Fibroblast of peridontal ligament (primary cell): ENCODE measurements at regions not wholly inside any gene's neighbourhood (a gene's known extent, or its start where the extent isn't known, plus 50 kb on each side); places are given as distances from the start of the nearest gene placed in this dataset.
A peak's percentile ranks its signal among the peaks of the same experiment; 100 is the strongest.

Experiments
- DNase-seq: peaks from one replicate; pipeline ENCODE4 v3.0.0-alpha.2; 2010; ENCODE audit errors: extremely low read depth

DNA sequence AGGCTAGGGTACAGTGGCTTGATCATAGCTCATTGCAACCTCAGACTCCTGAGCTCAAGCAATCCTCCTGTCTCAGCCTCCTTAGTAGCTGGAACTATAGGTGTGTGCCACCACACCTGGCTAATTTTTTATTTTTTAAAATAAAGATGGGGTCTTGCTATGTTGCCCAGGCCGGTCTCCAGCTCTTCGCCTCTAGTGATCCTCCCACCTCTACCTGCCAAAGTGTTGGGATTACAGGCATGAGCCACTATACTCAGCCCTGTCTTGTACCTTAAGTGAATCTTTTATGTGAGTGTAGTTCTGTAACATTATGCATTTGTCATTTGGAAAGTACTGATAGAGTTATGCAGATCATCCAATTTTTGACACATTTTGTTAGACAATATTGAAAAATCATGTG is 66.9 kb upstream of the C15orf39 start:
- DNase-seq = no peak

GRCh38 chr15:75136118-75136517 is 65.6 kb upstream of the C15orf39 start:
- DNase-seq = no peak

DNA sequence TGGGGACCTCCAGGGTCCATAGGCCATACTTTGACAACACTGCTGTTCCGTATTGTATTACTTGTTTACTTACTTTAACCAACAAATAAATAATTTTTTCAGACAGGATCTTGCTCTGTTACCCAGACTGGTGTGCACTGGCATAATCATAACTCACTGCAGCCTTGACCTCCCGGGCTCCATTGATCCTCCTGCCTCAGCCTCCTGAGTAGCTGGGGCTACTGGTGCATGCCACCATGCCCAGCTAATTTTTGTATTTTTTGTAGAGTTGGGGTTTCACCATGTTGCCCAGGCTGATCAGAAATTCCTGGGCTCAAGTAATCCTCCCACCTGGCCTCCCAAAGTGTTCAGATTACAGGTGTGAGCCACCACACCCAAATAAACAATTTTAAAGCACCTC is 64.9 kb upstream of the C15orf39 start:
- DNase-seq = no peak

GRCh38 chr15:75138016-75138999 is 63.4 kb upstream of the C15orf39 start:
- peak; percentile 42 for DNase-seq

DNA sequence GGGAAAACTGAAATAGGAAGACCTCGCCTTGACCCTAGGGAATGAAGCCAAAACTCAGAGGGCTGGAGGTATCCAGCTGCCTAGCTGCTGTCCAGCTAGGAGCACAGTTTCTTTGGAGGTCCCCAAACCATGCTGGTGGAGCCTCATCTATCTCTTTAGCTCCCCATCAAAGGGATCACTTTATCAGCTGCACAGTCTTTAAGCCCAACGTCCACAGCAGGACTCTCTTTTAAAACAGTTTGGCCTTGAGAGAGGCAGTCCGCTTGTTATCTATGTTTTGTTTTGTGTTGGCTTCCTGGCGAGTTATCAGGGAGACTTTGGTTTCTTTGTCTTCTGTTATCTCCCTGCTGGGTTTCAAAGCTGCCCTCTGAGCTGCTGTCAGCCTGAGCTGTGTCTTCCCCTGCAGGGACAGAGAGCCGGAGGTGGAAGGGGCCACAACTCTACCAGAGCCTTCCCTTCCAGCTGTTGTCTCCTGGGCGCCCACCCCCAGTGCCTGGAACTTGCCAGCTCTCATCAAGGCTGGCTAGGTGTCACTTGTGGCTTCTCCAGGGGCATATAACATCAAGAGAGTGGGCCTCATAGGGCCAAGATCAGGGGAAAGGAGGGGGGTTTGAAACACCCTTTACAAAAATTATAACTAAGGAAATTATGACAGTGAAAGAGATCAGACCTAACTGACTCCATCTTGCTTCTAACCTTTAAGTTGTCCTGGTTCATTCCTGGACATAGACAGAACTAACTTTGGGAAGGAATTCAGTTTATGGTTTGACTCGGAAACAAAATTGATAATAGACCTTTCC is 61.4 kb upstream of the C15orf39 start:
- no peak for DNase-seq

GRCh38 chr15:75142499-75142898 is 59.2 kb upstream of the C15orf39 start:
- DNase-seq = no peak

GRCh38 chr15:75143738-75144334 is 57.8 kb upstream of the C15orf39 start:
- no peak for DNase-seq

GRCh38 chr15:75145027-75145841 is 56.4 kb upstream of the C15orf39 start:
- no peak for DNase-seq

DNA sequence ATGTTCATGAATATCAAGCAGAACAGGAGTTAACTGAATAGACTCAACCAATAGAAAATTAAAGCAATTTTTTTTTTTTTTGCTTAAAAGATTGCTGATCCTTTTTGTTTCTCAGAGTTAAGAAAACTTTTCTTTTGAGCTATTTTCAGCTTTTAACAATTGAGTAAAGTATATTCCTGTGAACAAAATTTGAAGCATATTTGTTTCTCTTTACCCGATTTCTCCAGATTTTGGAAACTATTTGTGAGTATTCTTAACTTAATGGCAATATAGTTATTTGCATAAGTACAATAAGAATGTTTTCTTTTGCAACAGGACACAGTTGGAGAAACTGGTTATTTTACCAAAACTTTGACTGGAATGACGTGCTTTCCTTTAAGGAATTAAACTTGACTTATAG is 53.4 kb upstream of the C15orf39 start:
- no peak for DNase-seq

GRCh38 chr15:75149867-75150709 is 51.6 kb upstream of the C15orf39 start:
- peak; percentile 82 for DNase-seq

- DNase-seq = no peak
Observed at GRCh38 chr15:75151214-75152128, 50.2 kb upstream of the C15orf39 start.
